SU-DHL-6 (cell line): ENCODE measurements at regions not wholly inside any gene's neighbourhood (a gene's known extent, or its start where the extent isn't known, plus 50 kb on each side); places are given as distances from the start of the nearest gene placed in this dataset.

Experiments used
- H2AFZ ChIP-seq: fragments of 200-600 bp; sonication (generic); 2 replicates; pipeline ENCODE4 v1.6.1; 2014; ENCODE audit warnings: low read depth, mild to moderate bottlenecking, moderate library complexity, mixed read lengths, antibody characterized with exemption, low read length; ENCODE audit not compliant: severe bottlenecking
- H3F3A ChIP-seq: fragments of 200-600 bp; shearing (Covaris generic); 2 replicates; pipeline ENCODE4 v1.6.0; 2016; ENCODE audit warnings: antibody characterized with exemption, mild to moderate bottlenecking; ENCODE audit not compliant: insufficient read depth
- H3K27ac ChIP-seq: fragments of 200-600 bp; sonication (generic); 2 replicates; pipeline ENCODE4 v1.5.1; 2016; ENCODE audit warnings: low read depth, mild to moderate bottlenecking, low read length, moderate library complexity, mixed read lengths
- H3K27me3 ChIP-seq: fragments of 200-600 bp; sonication (generic), shearing (Covaris generic); 2 replicates; pipeline ENCODE4 v1.6.0; 2014; ENCODE audit warnings: mild to moderate bottlenecking, low read length
- H3K36me3 ChIP-seq: fragments of 200-600 bp; sonication (generic); 2 replicates; pipeline ENCODE4 v1.6.1; 2014; ENCODE audit warnings: mild to moderate bottlenecking, low read length, mixed read lengths
- H3K4me2 ChIP-seq: fragments of 300-600, 200-600 bp; shearing (Covaris generic), sonication (generic); 2 replicates; pipeline ENCODE4 v1.6.0; 2014; ENCODE audit warnings: low read length, low read depth, mild to moderate bottlenecking; ENCODE audit not compliant: poor library complexity, severe bottlenecking
- H3K4me3 ChIP-seq: fragments of 200-600 bp; sonication (generic); 2 replicates; pipeline ENCODE4 v1.5.1; 2014; ENCODE audit warnings: antibody characterized with exemption, low read length, mild to moderate bottlenecking, mixed read lengths; ENCODE audit not compliant: insufficient read depth, poor library complexity, severe bottlenecking
- H3K79me2 ChIP-seq: fragments of 200-600 bp; sonication (generic); 2 replicates; pipeline ENCODE4 v1.6.1; 2014; ENCODE audit warnings: mild to moderate bottlenecking, low read length, moderate library complexity; ENCODE audit not compliant: insufficient read depth
- H3K9ac ChIP-seq: fragments of 200-600 bp; sonication (generic); 2 replicates; pipeline ENCODE4 v1.7.0; 2014; ENCODE audit warnings: mild to moderate bottlenecking, low read length
- H3K9me2 ChIP-seq: fragments of 200-600 bp; sonication (generic); replicated peaks from 2 replicates; pipeline ENCODE4 v1.6.1; 2014; ENCODE audit warnings: low read length; ENCODE audit not compliant: insufficient read depth
- H3K9me3 ChIP-seq: fragments of 200-600 bp; sonication (generic); 2 replicates; pipeline ENCODE4 v1.6.1; 2014; ENCODE audit warnings: low read length, mixed read lengths; ENCODE audit not compliant: insufficient read depth
- H4K20me1 ChIP-seq: fragments of 200-600 bp; sonication (generic); 2 replicates; pipeline ENCODE4 v1.6.1; 2014; ENCODE audit warnings: low read depth, mild to moderate bottlenecking, antibody characterized with exemption, low read length, moderate library complexity, mixed read lengths
- CTCF ChIP-seq: fragments of 200-600 bp; sonication (generic); IDR thresholded peaks from one replicate; pipeline ENCODE4 v1.5.1; 2017; ENCODE audit warnings: antibody characterized with exemption, mild to moderate bottlenecking, low read length, moderate library complexity; ENCODE audit not compliant: insufficient read depth, poor library complexity, severe bottlenecking
- EZH2phosphoT487 ChIP-seq: fragments of 200-600 bp; sonication (generic), shearing (Covaris generic); conservative IDR thresholded peaks from 2 replicates; pipeline ENCODE4 v1.6.1; 2018; ENCODE audit warnings: mild to moderate bottlenecking, antibody characterized with exemption, low read length, moderate library complexity, mixed read lengths

GRCh38 chr18:29056800-29057199, 879.9 kb upstream of the CDH2 start:
- no peak for TF ChIP-seq EZH2phosphoT487
- TF ChIP-seq CTCF = no peak
- Histone ChIP-seq H2AFZ (no peak overlapping the region), H3K79me2 (no peaks in the 10 kb centered on the region), H3K27ac (no peak overlapping the region), H3K4me3 (no peak overlapping the region), H3F3A (no peaks in the 10 kb centered on the region), H3K9me2 (no peaks in the 10 kb centered on the region), H3K27me3 (no peaks in the 10 kb centered on the region), H3K9ac (no peak overlapping the region), H3K9me3 (0 out of 2 replicates have a peak, but pooled peaks cover 4% of the 10 kb centered on the region), H4K20me1 (no peaks in the 10 kb centered on the region), H3K36me3 (no peaks in the 10 kb centered on the region), H3K4me2 (no peak overlapping the region)

- H3K9me3 ChIP-seq = no peaks in the 10 kb centered on the region
- no peak overlapping the region for H3K27ac ChIP-seq
- H3K79me2 ChIP-seq = no peaks in the 10 kb centered on the region
- no peaks in the 10 kb centered on the region for H3K36me3 ChIP-seq
- no peak overlapping the region for H3K9ac ChIP-seq
- no peaks in the 10 kb centered on the region for H3F3A ChIP-seq
- no peak for TF ChIP-seq EZH2phosphoT487
- no peak for TF ChIP-seq CTCF
- no peak overlapping the region for H2AFZ ChIP-seq
- H4K20me1 ChIP-seq = no peaks in the 10 kb centered on the region
- H3K4me2 ChIP-seq = no peak overlapping the region
- H3K4me3 ChIP-seq = no peak overlapping the region
- H3K9me2 ChIP-seq = no peaks in the 10 kb centered on the region
- no peaks in the 10 kb centered on the region for H3K27me3 ChIP-seq
Observed at GRCh38 chr18:29041976-29042375, 865.0 kb upstream of the CDH2 start.

GRCh38 chr18:29034113-29034856, 857.4 kb upstream of the CDH2 start:
- no peak overlapping the region for H3K4me3 ChIP-seq
- no peaks in the 10 kb centered on the region for H3K36me3 ChIP-seq
- H2AFZ ChIP-seq = no peak overlapping the region
- H3K79me2 ChIP-seq = no peaks in the 10 kb centered on the region
- H4K20me1 ChIP-seq = 0 out of 2 replicates have a peak, but pooled peaks cover 4% of the 10 kb centered on the region
- no peak overlapping the region for H3K27ac ChIP-seq
- TF ChIP-seq EZH2phosphoT487 (no peak), CTCF (no peak)
- no peaks in the 10 kb centered on the region for H3F3A ChIP-seq
- H3K27me3 ChIP-seq = no peaks in the 10 kb centered on the region
- H3K4me2 ChIP-seq = no peak overlapping the region
- no peaks in the 10 kb centered on the region for H3K9me2 ChIP-seq
- no peak overlapping the region for H3K9ac ChIP-seq
- H3K9me3 ChIP-seq = peaks cover 5% of the 10 kb centered on the region; the same call in 1 of the 2 replicates
